Limb (tissue), 2 donors: ENCODE measurements at regions not wholly inside any gene's neighbourhood (a gene's known extent, or its start where the extent isn't known, plus 50 kb on each side); places are given as distances from the start of the nearest gene placed in this dataset.
"Not testable (repeated sequence)": the region's sequence is repeated elsewhere in the genome, so short reads cannot be mapped to it uniquely, and the experiment has no call there.

Source experiments
- DNase-seq, 2 donors: peaks; one replicate each; pipeline ENCODE4 v3.0.0-alpha.2; 2016; ENCODE audit errors: extremely low spot score in 2 of 2

GRCh38 chr2:15751477-15751876, 159.8 kb downstream of the DDX1 start:
- DNase-seq = no peak

GRCh38 chr2:15752552-15753232, 161.0 kb downstream of the DDX1 start:
- DNase-seq = no peak

GRCh38 chr2:15753233-15753798, 161.6 kb downstream of the DDX1 start:
- DNase-seq = no peak

GRCh38 chr2:15753811-15754702, 162.4 kb downstream of the DDX1 start:
- DNase-seq = no peak

- no peak for DNase-seq
These were observed 163.0 kb downstream of the DDX1 start for GRCh38 chr2:15754703-15755099.

- no peak for DNase-seq
These were observed 163.9 kb downstream of the DDX1 start for GRCh38 chr2:15755528-15755927.

GRCh38 chr2:15756011-15756550, 164.4 kb downstream of the DDX1 start:
- DNase-seq = no peak

GRCh38 chr2:15756882-15757819, 165.5 kb downstream of the DDX1 start:
- no peak for DNase-seq

- no peak for DNase-seq
These were observed 166.3 kb downstream of the DDX1 start for GRCh38 chr2:15757820-15758586.

GRCh38 chr2:15758848-15759247, 167.2 kb downstream of the DDX1 start:
- DNase-seq = no peak

GRCh38 chr2:15759385-15759784, 167.7 kb downstream of the DDX1 start:
- no peak for DNase-seq

GRCh38 chr2:15759791-15760190, 168.1 kb downstream of the DDX1 start:
- not testable (repeated sequence) for DNase-seq

- no peak for DNase-seq
These were observed 168.7 kb downstream of the DDX1 start for GRCh38 chr2:15760232-15760910.

- DNase-seq = no peak
These were observed 169.4 kb downstream of the DDX1 start for GRCh38 chr2:15761056-15761455.

GRCh38 chr2:15761910-15762309, 170.2 kb downstream of the DDX1 start:
- DNase-seq = no peak

GRCh38 chr2:15762449-15762848, 170.8 kb downstream of the DDX1 start:
- DNase-seq = no peak

- DNase-seq = no peak
These were observed 171.6 kb downstream of the DDX1 start for GRCh38 chr2:15763106-15763821.

GRCh38 chr2:15763822-15764682, 172.4 kb downstream of the DDX1 start:
- no peak for DNase-seq
